WI38 (cell line): ENCODE measurements at regions not wholly inside any gene's neighbourhood (a gene's known extent, or its start where the extent isn't known, plus 50 kb on each side); places are given as distances from the start of the nearest gene placed in this dataset.
"Not testable (repeated sequence)": the region's sequence is repeated elsewhere in the genome, so short reads cannot be mapped to it uniquely, and the experiment has no call there.

ENCODE experiments used
- H3K4me3 ChIP-seq: 2 replicates; pipeline ENCODE4 v1.5.1; 2011; ENCODE audit warnings: low read depth, mild to moderate bottlenecking, control low read depth, low read length
- TF ChIP-seq, protein P1 (sequence below): IDR thresholded peaks from 2 replicates; pipeline ENCODE4 v1.5.1; 2012; ENCODE audit warnings: low read depth, mild to moderate bottlenecking, control low read depth, low read length

DNA sequence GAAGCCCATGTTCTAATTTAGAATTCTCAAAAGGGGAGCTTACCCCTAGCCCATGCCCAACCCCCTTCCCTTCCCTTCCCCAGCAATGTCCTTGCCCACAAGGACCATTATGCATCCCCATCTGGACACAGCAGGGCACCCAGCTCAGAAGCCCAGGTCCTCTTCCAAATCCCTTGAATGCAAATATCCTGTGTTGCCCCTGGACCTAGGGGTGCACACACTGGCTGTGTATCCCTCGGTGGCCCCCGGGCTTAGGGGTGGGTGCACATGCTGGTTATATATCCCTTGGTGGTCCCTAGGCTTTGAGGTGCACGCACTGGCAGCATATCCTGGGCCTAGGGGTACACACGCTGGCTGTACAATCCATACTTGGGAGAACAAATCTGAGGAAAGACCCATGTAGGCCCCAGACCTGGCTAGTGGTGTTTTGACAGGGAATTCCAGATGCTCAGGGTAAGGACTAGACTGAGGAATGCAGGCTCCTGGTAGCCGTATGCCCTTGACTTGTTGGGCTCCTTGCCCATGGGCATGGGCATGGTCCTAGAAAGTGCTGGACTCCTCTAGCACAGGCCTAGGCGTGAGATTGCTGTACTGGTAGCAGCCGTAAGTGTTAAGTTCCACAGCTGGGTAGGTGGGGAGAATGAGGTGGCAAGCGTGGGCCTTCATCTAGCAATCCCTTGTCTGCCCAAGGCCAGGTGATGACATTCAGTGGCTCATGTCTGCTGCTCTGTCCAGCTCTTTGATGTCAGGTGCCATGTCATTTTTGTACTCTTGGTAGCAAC is 222.4 kb downstream of the OPA1 start:
- TF ChIP-seq, protein P1, sequence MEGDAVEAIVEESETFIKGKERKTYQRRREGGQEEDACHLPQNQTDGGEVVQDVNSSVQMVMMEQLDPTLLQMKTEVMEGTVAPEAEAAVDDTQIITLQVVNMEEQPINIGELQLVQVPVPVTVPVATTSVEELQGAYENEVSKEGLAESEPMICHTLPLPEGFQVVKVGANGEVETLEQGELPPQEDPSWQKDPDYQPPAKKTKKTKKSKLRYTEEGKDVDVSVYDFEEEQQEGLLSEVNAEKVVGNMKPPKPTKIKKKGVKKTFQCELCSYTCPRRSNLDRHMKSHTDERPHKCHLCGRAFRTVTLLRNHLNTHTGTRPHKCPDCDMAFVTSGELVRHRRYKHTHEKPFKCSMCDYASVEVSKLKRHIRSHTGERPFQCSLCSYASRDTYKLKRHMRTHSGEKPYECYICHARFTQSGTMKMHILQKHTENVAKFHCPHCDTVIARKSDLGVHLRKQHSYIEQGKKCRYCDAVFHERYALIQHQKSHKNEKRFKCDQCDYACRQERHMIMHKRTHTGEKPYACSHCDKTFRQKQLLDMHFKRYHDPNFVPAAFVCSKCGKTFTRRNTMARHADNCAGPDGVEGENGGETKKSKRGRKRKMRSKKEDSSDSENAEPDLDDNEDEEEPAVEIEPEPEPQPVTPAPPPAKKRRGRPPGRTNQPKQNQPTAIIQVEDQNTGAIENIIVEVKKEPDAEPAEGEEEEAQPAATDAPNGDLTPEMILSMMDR, result no peak
- H3K4me3 ChIP-seq, result no peak overlapping the region

DNA sequence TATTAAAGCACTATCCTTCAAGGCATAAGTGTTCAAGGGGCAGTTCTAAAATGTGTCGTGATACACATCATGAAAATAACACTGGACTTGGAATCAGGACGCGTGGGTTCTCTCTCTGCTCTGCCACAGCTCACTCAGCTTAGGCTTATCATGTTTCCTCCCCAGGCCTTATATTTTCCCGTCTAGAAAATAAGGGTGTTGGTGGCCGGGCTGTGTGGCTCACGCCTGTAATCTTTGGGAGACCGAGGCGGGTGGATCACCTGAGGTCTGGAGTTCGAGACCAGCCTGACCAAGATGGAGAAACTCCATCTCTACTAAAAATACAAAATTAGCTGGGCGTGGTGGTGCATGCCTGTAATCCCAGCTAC is 223.0 kb downstream of the OPA1 start:
- TF ChIP-seq, protein P1, result no peak

DNA sequence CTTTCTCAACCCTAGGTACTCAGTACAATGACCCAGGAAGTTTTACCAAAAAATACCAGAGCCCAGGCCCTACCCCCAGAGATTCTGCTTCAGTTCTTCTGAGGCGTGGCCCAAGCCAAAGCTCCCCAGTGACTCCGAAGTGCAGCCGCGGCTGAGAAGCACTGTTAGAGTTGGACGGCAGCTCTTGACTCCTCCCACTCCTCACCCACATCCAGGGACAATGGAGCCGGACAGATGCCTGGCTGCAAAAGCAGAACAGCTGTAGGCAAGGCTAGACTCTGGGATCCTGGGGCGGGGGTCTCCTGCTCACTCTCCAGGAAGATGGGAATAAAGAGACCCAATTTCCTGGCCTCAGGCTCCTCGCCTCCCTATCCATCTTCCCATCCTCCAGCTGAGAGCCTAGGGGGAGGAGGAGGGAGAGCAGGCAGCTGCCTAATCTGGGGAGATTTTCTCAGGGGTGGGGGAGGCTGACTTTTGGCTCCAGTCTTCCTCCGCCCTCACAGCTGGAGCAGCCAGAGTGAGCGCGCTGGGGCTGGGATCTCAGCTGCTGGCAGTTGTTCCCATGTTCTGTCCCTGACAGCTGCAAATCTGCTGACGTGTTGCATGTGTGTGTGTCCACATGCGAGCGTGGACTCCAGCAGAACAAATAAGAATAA is 223.8 kb downstream of the OPA1 start:
- TF ChIP-seq, protein P1, result no peak
- no peak overlapping the region for H3K4me3 ChIP-seq

More for the DNA sequence above, 223.0 kb downstream of the OPA1 start:
- no peak overlapping the region for H3K4me3 ChIP-seq

DNA sequence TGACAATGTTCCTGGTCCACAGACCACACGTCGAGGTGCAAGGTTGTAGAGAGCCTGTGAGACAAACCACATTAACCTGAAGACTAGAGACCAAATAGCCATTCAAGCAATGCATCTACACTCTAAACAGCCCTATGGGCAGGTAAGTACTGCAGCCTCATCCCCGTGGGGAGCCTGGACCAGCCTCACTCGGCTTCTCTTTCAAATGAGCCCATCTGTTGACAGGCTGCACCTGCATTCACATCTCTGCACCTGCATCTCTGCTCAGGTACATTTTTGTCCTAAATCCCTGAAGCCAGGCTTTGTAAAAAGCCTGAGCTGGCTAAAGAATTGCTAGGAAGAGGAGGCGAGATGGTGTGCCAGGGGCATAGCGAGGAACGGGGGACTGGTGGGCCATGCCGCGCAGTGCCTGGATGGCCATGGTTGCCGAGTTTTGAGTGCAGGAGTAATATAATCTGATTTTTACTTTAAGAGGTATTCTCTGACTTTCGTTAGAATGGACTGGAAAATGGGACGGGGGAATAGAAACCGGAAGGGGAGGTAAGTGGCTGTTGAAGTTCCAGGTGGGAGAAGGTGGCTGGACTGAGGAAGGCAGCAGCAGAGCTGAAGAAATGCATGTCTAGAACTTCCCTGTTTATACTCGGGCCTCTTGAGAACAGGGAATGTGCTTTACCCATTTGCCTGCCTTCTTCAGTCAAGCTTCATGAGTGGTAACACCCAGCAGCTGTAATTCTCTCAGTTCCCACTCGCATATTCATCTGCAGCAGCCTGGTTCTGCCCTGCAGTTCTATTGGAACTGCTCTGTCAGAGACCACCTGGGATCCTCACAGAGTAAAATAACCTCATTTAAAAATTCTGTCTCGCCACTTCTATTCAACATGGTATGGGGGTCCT is 226.4 kb downstream of the OPA1 start:
- H3K4me3 ChIP-seq, result no peak overlapping the region
- TF ChIP-seq, protein P1, result no peak

DNA sequence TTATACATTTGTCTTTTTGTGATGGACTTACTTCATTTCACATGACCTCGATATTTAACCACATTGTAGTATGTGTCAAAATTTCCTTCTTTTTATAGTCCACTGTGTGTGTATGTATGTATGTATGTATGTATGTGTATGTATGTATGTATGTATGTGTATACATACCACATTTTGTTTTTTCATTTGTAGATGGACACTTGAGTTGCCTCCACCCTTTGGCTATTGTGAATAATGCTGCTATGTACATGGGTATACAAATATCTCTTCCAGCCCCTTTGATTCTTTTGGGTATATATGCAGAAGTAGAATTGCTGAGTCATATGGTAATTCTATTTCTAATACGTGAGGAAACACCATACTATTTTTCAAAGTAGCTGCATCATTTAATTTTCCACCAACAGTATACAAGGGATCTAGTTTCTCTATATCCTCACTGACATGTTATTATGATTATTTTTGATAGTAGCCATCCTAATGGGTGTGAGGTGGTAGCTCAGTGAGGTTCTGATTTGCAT is 228.2 kb downstream of the OPA1 start:
- TF ChIP-seq, protein P1, result no peak
- H3K4me3 ChIP-seq, result no peak overlapping the region

DNA sequence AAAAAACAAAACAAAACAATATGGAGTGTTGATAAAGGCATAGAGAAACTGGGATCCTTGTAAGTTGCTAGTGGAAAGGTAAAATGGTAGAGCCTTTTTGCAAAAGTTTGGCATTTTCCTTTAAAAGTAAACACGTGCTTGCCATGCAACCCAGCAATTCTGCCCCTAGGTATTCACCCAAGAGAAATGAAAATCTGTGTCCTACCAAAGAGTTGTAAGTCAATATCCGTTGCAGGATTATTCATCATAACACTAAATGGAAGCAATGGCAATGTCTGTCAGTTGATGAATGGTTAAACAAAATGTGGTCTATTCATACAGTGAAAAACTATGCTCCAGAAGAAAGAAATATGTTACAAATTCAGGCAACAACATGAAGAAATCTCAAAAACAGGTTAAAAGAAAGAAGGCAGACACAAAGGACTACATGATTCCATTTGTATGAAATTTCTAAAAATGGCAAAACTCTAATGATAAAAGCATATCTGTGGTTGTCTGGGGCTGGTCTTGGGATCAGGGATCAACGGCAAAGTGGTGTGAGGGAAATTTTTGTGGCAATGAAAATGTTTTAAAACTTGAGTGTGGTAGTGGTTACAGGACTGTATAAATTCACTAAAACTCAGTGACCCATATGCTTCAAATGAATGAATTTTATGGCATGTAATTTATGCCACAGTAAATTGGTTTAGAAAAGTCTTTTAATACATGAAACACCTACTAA is 229.6 kb downstream of the OPA1 start:
- no peak overlapping the region for H3K4me3 ChIP-seq
- TF ChIP-seq, protein P1, result no peak

DNA sequence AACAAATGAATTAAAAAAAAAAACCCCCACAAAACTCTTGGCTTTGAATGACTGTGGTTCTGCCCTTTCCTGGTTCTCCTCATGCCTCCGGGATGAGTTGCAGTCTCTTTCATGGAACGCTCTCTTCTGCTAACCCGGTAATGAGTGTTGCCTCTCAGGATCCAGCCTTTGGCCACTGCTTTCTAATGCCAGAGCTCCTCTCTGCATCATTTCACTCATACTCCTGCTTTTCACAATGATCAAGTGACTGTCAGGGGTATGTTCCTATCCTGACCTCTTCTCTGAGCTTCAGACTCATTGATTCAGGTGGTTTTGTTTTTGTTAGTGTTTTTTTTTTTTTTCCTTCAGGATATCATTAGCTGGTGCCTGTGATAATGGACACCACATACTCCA is 230.2 kb downstream of the OPA1 start:
- not testable (repeated sequence) for H3K4me3 ChIP-seq
